ENCODE measurements at regions not wholly inside any gene's neighbourhood (a gene's known extent, or its start where the extent isn't known, plus 50 kb on each side); places are given as distances from the start of the nearest gene placed in this dataset.

- TF ChIP-seq REST (IDR thresholded peaks at IDR 0.05; ENCODE audit: low read depth) (no peak), EGR1 (IDR thresholded peaks at IDR 0.05; ENCODE audit: low read depth) (no peak)
These were observed 157.3 kb upstream of the TRPC6 start (continued) for GRCh38 chr11:101741061-101741460.

GRCh38 chr11:101738452-101738851 is 154.6 kb upstream of the TRPC6 start:
- Histone ChIP-seq H3K4me1 (ENCODE audit: control insufficient read depth in 1 of 2, insufficient read depth in 2 of 2, low read length in 2 of 2) (no peaks in the 10 kb centered on the region), H3K4me3 (replicated peaks in 1 of 2; ENCODE audit: low read depth in 1 of 2, low read length in 2 of 2) (no peak overlapping the region), H3K9ac (ENCODE audit: low read length) (no peak overlapping the region), H3K36me3 (ENCODE audit: control insufficient read depth in 1 of 2, insufficient read depth in 2 of 2, low read length in 2 of 2) (no peaks in the 10 kb centered on the region), H3K9me3 (ENCODE audit: control insufficient read depth in 1 of 2, insufficient read depth in 1 of 2, low read depth in 1 of 2, low read length in 2 of 2) (no peaks in the 10 kb centered on the region), H3K9me2 (ENCODE audit: insufficient read depth) (no peaks in the 10 kb centered on the region), H3K79me2 (ENCODE audit: insufficient read depth, low read length) (no peaks in the 10 kb centered on the region), H2AFZ (ENCODE audit: low read depth, low read length, poor library complexity, severe bottlenecking) (no peak overlapping the region), H3K27ac (ENCODE audit: low read depth, low read length) (no peak overlapping the region), H4K20me1 (ENCODE audit: insufficient read depth) (no peaks in the 10 kb centered on the region), H3K4me2 (ENCODE audit: low read length) (no peak overlapping the region), H3K27me3 (ENCODE audit: insufficient read depth, low read length) (no peaks in the 10 kb centered on the region)
- ATAC-seq (no peak), DNase-seq (ENCODE audit: low read depth, low spot score) (no peak)
- ChIA-PET CTCF (no interaction called here), RAD21 (ENCODE audit: low non-redundant PET in 1 of 2, low total read pairs in 2 of 2, uncharacterized antibody in 2 of 2, unreplicated experiment in 2 of 2) (no interaction called here), POLR2A (no interaction called here)
- intact Hi-C loops (cut with micrococcal nuclease), result no loop called here
- no TSS peak for BruUV-seq (replicated peaks)
- no peak for TF ChIP-seq ZNF274 (IDR thresholded peaks at IDR 0.05; ENCODE audit: low read depth, low read length)
- no peak for TF ChIP-seq EZH2phosphoT487 (IDR thresholded peaks at IDR 0.05; ENCODE audit: borderline replicate concordance)
- TF ChIP-seq FOSL1 (IDR thresholded peaks at IDR 0.05; ENCODE audit: low read depth), result no peak
- no peak for TF ChIP-seq RAD21 (IDR thresholded peaks at IDR 0.05; ENCODE audit: low read depth)
- TF ChIP-seq CBX3 (IDR thresholded peaks at IDR 0.05; ENCODE audit: low read depth), result no peak
- no peak for TF ChIP-seq SP1 (IDR thresholded peaks at IDR 0.05; ENCODE audit: low read depth)
- no peak for TF ChIP-seq ZFX (IDR thresholded peaks at IDR 0.05)
- TF ChIP-seq POLR2A (IDR thresholded peaks at IDR 0.05; ENCODE audit: borderline replicate concordance, extremely low read depth, insufficient read depth, insufficient read length), result no peak
- no peak for TF ChIP-seq MAX (IDR thresholded peaks at IDR 0.05)
- TF ChIP-seq EZH2 (IDR thresholded peaks at IDR 0.05), result no peak
